Vagina (tissue), 2 donors: ENCODE measurements at regions not wholly inside any gene's neighbourhood (a gene's known extent, or its start where the extent isn't known, plus 50 kb on each side); places are given as distances from the start of the nearest gene placed in this dataset.

Source experiments
- CTCF ChIP-seq, 3 experiments: fragments of 450-650 bp in 2 of 3; fragments of 200-600 bp in 1 of 3; sonication (generic) in 1 of 3; IDR thresholded peaks; one replicate each; pipeline ENCODE4 v1.5.1; 2017 to 2019; ENCODE audit warnings: antibody characterized with exemption in 3 of 3, mild to moderate bottlenecking in 2 of 3, moderate library complexity in 2 of 3
- POLR2A ChIP-seq, 2 donors: fragments of 450-650 bp; IDR thresholded peaks; one replicate each; pipeline ENCODE4 v1.6.1; 2017; ENCODE audit warnings: antibody characterized with exemption in 2 of 2, mild to moderate bottlenecking in 2 of 2, moderate library complexity in 2 of 2
- POLR2AphosphoS5 ChIP-seq, 2 donors: sonication (generic); formaldehyde crosslinking; IDR thresholded peaks; one replicate each; pipeline ENCODE4 v1.9.0; 2017; ENCODE audit warnings: antibody characterized with exemption in 2 of 2, mild to moderate bottlenecking in 2 of 2, low read depth in 1 of 2; ENCODE audit not compliant: insufficient read depth in 1 of 2

- TF ChIP-seq CTCF (IDR thresholded peaks at IDR 0.05) (no peak), POLR2A (IDR thresholded peaks at IDR 0.05) (no peak), POLR2AphosphoS5 (IDR thresholded peaks at IDR 0.05; ENCODE audit: insufficient read depth in 1 of 2, low read depth in 1 of 2) (no peak)
Measured at GRCh38 chr13:62627226-62627625, 1211.6 kb upstream of the PCDH20 start.
